ENCODE measurements at regions not wholly inside any gene's neighbourhood (a gene's known extent, or its start where the extent isn't known, plus 50 kb on each side); places are given as distances from the start of the nearest gene placed in this dataset.

GRCh38 chr1:157450106-157450505 is 102.2 kb downstream of the FCRL5 start:
- TF ChIP-seq POLR2AphosphoS5 (IDR thresholded peaks at IDR 0.05; ENCODE audit: low read depth, low read length) (no peak), POLR2A (IDR thresholded peaks at IDR 0.05; ENCODE audit: low read depth, low read length) (no peak)

Measured in GM12892 (cell line).